Ovary (tissue), 7 donors: ENCODE measurements at regions not wholly inside any gene's neighbourhood (a gene's known extent, or its start where the extent isn't known, plus 50 kb on each side); places are given as distances from the start of the nearest gene placed in this dataset.

Experiments used
- DNase-seq, 5 donors: peaks; one replicate each; pipeline ENCODE4 v3.0.0-alpha.2; 2019 to 2020
- H3K27ac ChIP-seq, 2 donors: fragments of 200-600 bp; one replicate each; pipeline versions ENCODE4 v1.5.1 to v1.8.0; 2019 to 2022
- H3K27me3 ChIP-seq: fragments of 200-600 bp; one replicate; pipeline ENCODE4 v1.8.0; 2022
- H3K36me3 ChIP-seq: fragments of 200-600 bp; sonication (generic); one replicate; pipeline ENCODE4 v1.5.1; 2019
- H3K4me1 ChIP-seq: one replicate; pipeline ENCODE4 v1.8.1; 2013; ENCODE audit warnings: mild to moderate bottlenecking, moderate library complexity; ENCODE audit not compliant: insufficient read depth
- H3K4me3 ChIP-seq: fragments of 200-600 bp; sonication (generic); one replicate; pipeline ENCODE4 v1.5.1; 2017
- H3K9me3 ChIP-seq, 2 donors: fragments of 200-600 bp in 1 of 2; sonication (generic) in 1 of 2; one replicate each; pipeline versions ENCODE4 v1.5.1 to v1.8.1; 2013 to 2019; ENCODE audit warnings: mild to moderate bottlenecking in 1 of 2, moderate library complexity in 1 of 2
- CTCF ChIP-seq, 3 donors: fragments of 450-650 bp in 2 of 3; fragments of 200-600 bp in 1 of 3; IDR thresholded peaks; one replicate each; pipeline versions ENCODE4 v1.5.1 to v1.8.0; 2016 to 2022; ENCODE audit warnings: antibody characterized with exemption in 3 of 3, mild to moderate bottlenecking in 1 of 3
- EP300 ChIP-seq: sonication (generic); formaldehyde crosslinking; IDR thresholded peaks from one replicate; pipeline ENCODE4 v1.6.1; 2017; ENCODE audit warnings: antibody characterized with exemption
- POLR2A ChIP-seq: fragments of 450-650 bp; IDR thresholded peaks from one replicate; pipeline ENCODE4 v1.6.1; 2017; ENCODE audit warnings: antibody characterized with exemption, mild to moderate bottlenecking, moderate library complexity
- WGBS, 3 donors: extraction: QIAGEN DNeasy Blood & Tissue Kit in 1 of 3; methylation state at CpG; one replicate each; pipeline versions ENCODE4 v1.1.5 to v1.1.7; 2013 to 2017; 5-methylcytosine and 5-hydroxymethylcytosine counted together
- intact Hi-C, 4 donors: fragments of 100-400 bp; cut with DNase I; formaldehyde crosslinking; loops; one replicate each; pipeline versions ENCODE4 v1.11.0 to v1.15.1; 2022 to 2023
- donor health status: DM: no; HTN: no; CAD: no; lungs with moderate emphysema.
- donor health status: DM: no; HTN: no; CAD: no.
- donor health status: Bipolar disorder and iron deficiency.
- donor health status: DM: no; HTN: no; CAD: no.
- donor health status: DM: yes; HTN: yes; CAD: no.

- intact Hi-C loops, result no loop called here
- no peaks in the 10 kb centered on the region for H3K4me1 ChIP-seq
- H3K4me3 ChIP-seq, result no peak overlapping the region
- no peaks in the 10 kb centered on the region for H3K36me3 ChIP-seq
- DNase-seq, result no peak
- TF ChIP-seq EP300, result no peak
- no peak for TF ChIP-seq CTCF (IDR thresholded peaks at IDR 0.05)
- no peak for TF ChIP-seq POLR2A
- no peak overlapping the region for H3K27ac ChIP-seq
- no peaks in the 10 kb centered on the region for H3K9me3 ChIP-seq
- H3K27me3 ChIP-seq, result no peaks in the 10 kb centered on the region
Observed at GRCh38 chr6:141269684-141270083, 863.0 kb upstream of the GJE1 start.

- no peak for TF ChIP-seq CTCF (IDR thresholded peaks at IDR 0.05)
- no peak for TF ChIP-seq POLR2A
- DNase-seq, result no peak
- H3K4me3 ChIP-seq, result no peak overlapping the region
- no peaks in the 10 kb centered on the region for H3K4me1 ChIP-seq
- no peaks in the 10 kb centered on the region for H3K27me3 ChIP-seq
- H3K27ac ChIP-seq, result no peak overlapping the region
- H3K36me3 ChIP-seq, result no peaks in the 10 kb centered on the region
- H3K9me3 ChIP-seq, result no peaks in the 10 kb centered on the region
- intact Hi-C loops, result no loop called here
- 95 to 96% (median 95%) methylated on average over 6 of the region's 6 CpGs for WGBS, 3 donors
Observed at GRCh38 chr6:141267420-141267819, 865.3 kb upstream of the GJE1 start.

GRCh38 chr6:141265756-141266623, 866.7 kb upstream of the GJE1 start:
- TF ChIP-seq CTCF (IDR thresholded peaks at IDR 0.05) (no peak), POLR2A (no peak), EP300 (no peak)
- no peaks in the 10 kb centered on the region for H3K36me3 ChIP-seq
- no peaks in the 10 kb centered on the region for H3K27me3 ChIP-seq
- no peak for DNase-seq
- no peak overlapping the region for H3K4me3 ChIP-seq
- no peaks in the 10 kb centered on the region for H3K9me3 ChIP-seq
- 25 to 38% (median 31%) methylated on average over 4 of the region's 4 CpGs for WGBS, 3 donors
- H3K4me1 ChIP-seq, result no peaks in the 10 kb centered on the region
- intact Hi-C loops, result no loop called here
- H3K27ac ChIP-seq, result no peak overlapping the region

- TF ChIP-seq POLR2A, result no peak
- TF ChIP-seq CTCF (IDR thresholded peaks at IDR 0.05), result no peak
- no peak for TF ChIP-seq EP300
- H3K4me3 ChIP-seq, result no peak overlapping the region
- WGBS, 3 donors, result 86 to 89% (median 88%) methylated on average over 4 of the region's 4 CpGs
- no peaks in the 10 kb centered on the region for H3K27me3 ChIP-seq
- intact Hi-C loops, result no loop called here
- H3K9me3 ChIP-seq, result no peaks in the 10 kb centered on the region
- H3K27ac ChIP-seq, result no peak overlapping the region
- no peaks in the 10 kb centered on the region for H3K4me1 ChIP-seq
- DNase-seq, result no peak
- H3K36me3 ChIP-seq, result no peaks in the 10 kb centered on the region
Observed at GRCh38 chr6:141264101-141264500, 868.6 kb upstream of the GJE1 start.
